H1 (cell line): ENCODE measurements at regions not wholly inside any gene's neighbourhood (a gene's known extent, or its start where the extent isn't known, plus 50 kb on each side); places are given as distances from the start of the nearest gene placed in this dataset.

Source experiments
- BCL11A ChIP-seq, 2 experiments: IDR thresholded peaks; one replicate each; pipeline ENCODE4 v1.6.1; 2011; ENCODE audit warnings: low read depth in 2 of 2, low read length in 2 of 2, mild to moderate bottlenecking in 2 of 2
- CBX5 ChIP-seq: fragments of 300-800, 300-1000 bp; sonication (generic); IDR thresholded peaks from 2 replicates; pipeline ENCODE4 v1.7.1; 2016; ENCODE audit warnings: antibody characterized with exemption, low read length, low read depth
- CTCF ChIP-seq, 3 experiments: IDR thresholded peaks; 1 replicate in 2 of 3; 2 replicates in 1 of 3; pipeline versions ENCODE4 v1.5.1 to v1.6.1; 2011; ENCODE audit warnings: low read length in 3 of 3, mild to moderate bottlenecking in 3 of 3, inconsistent platforms in 2 of 3, low read depth in 1 of 3, moderate library complexity in 1 of 3; ENCODE audit not compliant: insufficient read depth in 1 of 3; ENCODE audit errors: control extremely low read depth in 1 of 3
- EZH2 ChIP-seq: fragments of 200-600 bp; sonication (generic); IDR thresholded peaks from 2 replicates; pipeline ENCODE4 v1.7.1; 2012; ENCODE audit warnings: low read depth, mild to moderate bottlenecking, moderate library complexity, low read length, inconsistent platforms; ENCODE audit not compliant: severe bottlenecking
- GABPA ChIP-seq: IDR thresholded peaks from 2 replicates; pipeline ENCODE4 v1.6.1; 2011; ENCODE audit warnings: mild to moderate bottlenecking, low read length, moderate library complexity, borderline replicate concordance; ENCODE audit not compliant: insufficient read depth
- POLR2A ChIP-seq, 2 experiments: IDR thresholded peaks; 1 replicate in 1 of 2; 2 replicates in 1 of 2; pipeline ENCODE4 v1.6.1; 2011; ENCODE audit warnings: low read depth in 2 of 2, low read length in 2 of 2, mild to moderate bottlenecking in 2 of 2; ENCODE audit errors: control extremely low read depth in 1 of 2
- POLR2AphosphoS5 ChIP-seq: IDR thresholded peaks from 2 replicates; pipeline ENCODE4 v1.6.1; 2011; ENCODE audit warnings: low read depth, low read length
- RNF2 ChIP-seq: fragments of 200-900, 300-1000 bp; sonication (generic); IDR thresholded peaks from 2 replicates; pipeline ENCODE4 v1.7.1; 2016; ENCODE audit warnings: borderline replicate concordance, low read depth, mild to moderate bottlenecking, antibody characterized with exemption, low read length; ENCODE audit not compliant: poor library complexity, severe bottlenecking; ENCODE audit errors: missing control alignments
- SIN3A ChIP-seq, 2 experiments: IDR thresholded peaks in 1 of 2; conservative IDR thresholded peaks in 1 of 2; 2 replicates each; pipeline ENCODE4 v1.6.1; 2011 to 2012; ENCODE audit warnings: low read length in 2 of 2, improper control_type of control experiment in 1 of 2, low read depth in 1 of 2, mild to moderate bottlenecking in 1 of 2
- TAF1 ChIP-seq: IDR thresholded peaks from 2 replicates; pipeline ENCODE4 v1.6.1; 2011; ENCODE audit warnings: mild to moderate bottlenecking, low read depth, low read length
- YY1 ChIP-seq: IDR thresholded peaks from 2 replicates; pipeline ENCODE4 v1.6.1; 2011; ENCODE audit warnings: low read depth, mild to moderate bottlenecking, low read length
- TF ChIP-seq, protein P1 (sequence below): IDR thresholded peaks from 2 replicates; pipeline ENCODE4 v1.6.1; 2011; ENCODE audit warnings: low read depth, mild to moderate bottlenecking, low read length; ENCODE audit not compliant: insufficient read depth

- TF ChIP-seq TAF1 (no peak), RNF2 (no peak), CTCF (IDR thresholded peaks at IDR 0.05; ENCODE audit: control extremely low read depth in 1 of 3, insufficient read depth in 1 of 3, low read depth in 1 of 3, low read length in 3 of 3) (no peak), POLR2A (IDR thresholded peaks at IDR 0.05; ENCODE audit: control extremely low read depth in 1 of 2, low read depth in 2 of 2, low read length in 2 of 2) (no peak), YY1 (no peak), CBX5 (no peak), POLR2AphosphoS5 (no peak), SIN3A (conservative IDR thresholded peaks at IDR 0.05 in 1 of 2, IDR thresholded peaks at IDR 0.05 in 1 of 2; ENCODE audit: low read depth in 1 of 2, low read length in 2 of 2) (no peak), BCL11A (IDR thresholded peaks at IDR 0.05; ENCODE audit: low read depth in 2 of 2, low read length in 2 of 2) (no peak), EZH2 (no peak), GABPA (no peak)
- TF ChIP-seq, protein P1, sequence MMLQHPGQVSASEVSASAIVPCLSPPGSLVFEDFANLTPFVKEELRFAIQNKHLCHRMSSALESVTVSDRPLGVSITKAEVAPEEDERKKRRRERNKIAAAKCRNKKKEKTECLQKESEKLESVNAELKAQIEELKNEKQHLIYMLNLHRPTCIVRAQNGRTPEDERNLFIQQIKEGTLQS, result no peak
These were observed 159.0 kb upstream of the TRIB2 start for GRCh38 chr2:12557688-12558087.
